ENCODE measurements at regions not wholly inside any gene's neighbourhood (a gene's known extent, or its start where the extent isn't known, plus 50 kb on each side); places are given as distances from the start of the nearest gene placed in this dataset.
"Not testable (repeated sequence)": the region's sequence is repeated elsewhere in the genome, so short reads cannot be mapped to it uniquely, and the experiment has no call there.

- DNase-seq (ENCODE audit: low spot score): no peak
- Histone ChIP-seq H3K4me3 (no peak overlapping the region), H3K27ac (no peak overlapping the region)
- no peak for TF ChIP-seq CTCF (IDR thresholded peaks at IDR 0.05)
Measured at GRCh38 chr16:62738666-62739460, 702.6 kb upstream of the CDH8 start.

GRCh38 chr16:62732092-62732491 is 695.9 kb upstream of the CDH8 start:
- Histone ChIP-seq H3K4me3 (no peak overlapping the region), H3K27ac (no peak overlapping the region)
- TF ChIP-seq CTCF (IDR thresholded peaks at IDR 0.05): no peak
- no peak for DNase-seq (ENCODE audit: low spot score)

- H3K4me3 ChIP-seq; DNase-seq (ENCODE audit: low spot score); H3K27ac ChIP-seq: not testable (repeated sequence)
Measured at GRCh38 chr16:62724670-62725269, 688.5 kb upstream of the CDH8 start.

- DNase-seq (ENCODE audit: low spot score): no peak
- Histone ChIP-seq H3K27ac (no peak overlapping the region), H3K4me3 (no peak overlapping the region)
- TF ChIP-seq CTCF (IDR thresholded peaks at IDR 0.05): no peak
Measured at GRCh38 chr16:62720651-62721050, 684.4 kb upstream of the CDH8 start.

- H3K27ac ChIP-seq: no peak overlapping the region
- TF ChIP-seq CTCF (IDR thresholded peaks at IDR 0.05): no peak
- no peak overlapping the region for H3K4me3 ChIP-seq
- DNase-seq (ENCODE audit: low spot score): no peak
Measured at GRCh38 chr16:62717026-62717425, 680.8 kb upstream of the CDH8 start.

GRCh38 chr16:62715701-62716100 is 679.5 kb upstream of the CDH8 start:
- no peak for TF ChIP-seq CTCF (IDR thresholded peaks at IDR 0.05)

GRCh38 chr16:62712566-62712965 is 676.3 kb upstream of the CDH8 start:
- H3K4me3 ChIP-seq: no peak overlapping the region
- DNase-seq (ENCODE audit: low spot score): no peak

More at GRCh38 chr16:62715701-62716100, 679.5 kb upstream of the CDH8 start:
- no peak for DNase-seq (ENCODE audit: low spot score)
- Histone ChIP-seq H3K27ac (no peak overlapping the region), H3K4me3 (no peak overlapping the region)

More at GRCh38 chr16:62712566-62712965, 676.3 kb upstream of the CDH8 start:
- no peak for TF ChIP-seq CTCF (IDR thresholded peaks at IDR 0.05)
- H3K27ac ChIP-seq: no peak overlapping the region
